OCI-LY7 (cell line): ENCODE measurements at regions not wholly inside any gene's neighbourhood (a gene's known extent, or its start where the extent isn't known, plus 50 kb on each side); places are given as distances from the start of the nearest gene placed in this dataset.

Experiments used
- EZH2phosphoT487 ChIP-seq: fragments of 200-600 bp; sonication (generic); IDR thresholded peaks from 2 replicates; pipeline ENCODE4 v1.6.1; 2018; ENCODE audit warnings: low read depth, borderline replicate concordance, mild to moderate bottlenecking, mixed run types, antibody characterized with exemption, low read length, moderate library complexity, mixed read lengths
- TF ChIP-seq, protein P1 (sequence below): fragments of 200-600 bp; sonication (generic); conservative IDR thresholded peaks from 2 replicates; pipeline ENCODE4 v1.5.1; 2014; ENCODE audit warnings: mild to moderate bottlenecking, antibody characterized with exemption, low read length, moderate library complexity, mixed read lengths

DNA sequence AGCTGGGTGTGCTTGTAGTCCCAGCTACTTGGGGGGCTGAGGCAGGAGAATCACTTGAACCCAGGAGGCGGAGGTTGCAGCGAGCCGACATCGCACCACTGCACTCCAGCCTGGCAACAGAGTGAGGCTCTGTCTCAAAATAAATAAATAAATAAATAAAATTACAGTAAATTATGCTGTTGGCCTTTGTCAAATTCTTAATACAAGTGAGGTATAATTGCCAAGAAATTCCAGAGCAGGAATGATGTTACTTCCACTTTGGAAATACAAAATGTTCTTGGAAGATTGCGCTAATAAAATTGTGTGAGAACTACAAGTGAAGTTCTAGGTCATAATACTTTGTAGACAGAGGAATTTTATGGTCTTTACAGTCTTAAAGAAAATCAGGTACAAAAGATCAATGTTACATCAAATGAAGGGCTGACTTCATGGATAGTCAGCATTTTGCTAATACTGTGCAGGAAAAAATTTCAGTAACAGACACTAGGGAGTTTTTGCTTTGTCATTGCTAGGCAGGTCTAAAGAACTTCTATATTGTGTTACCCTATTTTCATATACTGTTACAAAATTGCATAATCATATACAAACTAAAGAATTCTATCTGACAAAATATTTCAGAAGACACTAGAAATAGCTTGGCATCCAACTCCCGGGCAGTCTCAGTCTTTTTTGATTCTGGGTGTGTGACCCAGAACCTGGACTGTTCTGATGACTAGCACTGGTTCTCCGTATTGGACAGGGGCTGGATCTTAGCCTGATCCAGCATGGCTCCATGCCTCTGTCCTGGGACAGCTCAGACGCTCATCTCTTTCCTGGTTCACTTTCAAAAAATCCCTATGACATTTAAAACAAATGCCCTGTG, 76.0 kb upstream of the STK17B start:
- TF ChIP-seq, protein P1, sequence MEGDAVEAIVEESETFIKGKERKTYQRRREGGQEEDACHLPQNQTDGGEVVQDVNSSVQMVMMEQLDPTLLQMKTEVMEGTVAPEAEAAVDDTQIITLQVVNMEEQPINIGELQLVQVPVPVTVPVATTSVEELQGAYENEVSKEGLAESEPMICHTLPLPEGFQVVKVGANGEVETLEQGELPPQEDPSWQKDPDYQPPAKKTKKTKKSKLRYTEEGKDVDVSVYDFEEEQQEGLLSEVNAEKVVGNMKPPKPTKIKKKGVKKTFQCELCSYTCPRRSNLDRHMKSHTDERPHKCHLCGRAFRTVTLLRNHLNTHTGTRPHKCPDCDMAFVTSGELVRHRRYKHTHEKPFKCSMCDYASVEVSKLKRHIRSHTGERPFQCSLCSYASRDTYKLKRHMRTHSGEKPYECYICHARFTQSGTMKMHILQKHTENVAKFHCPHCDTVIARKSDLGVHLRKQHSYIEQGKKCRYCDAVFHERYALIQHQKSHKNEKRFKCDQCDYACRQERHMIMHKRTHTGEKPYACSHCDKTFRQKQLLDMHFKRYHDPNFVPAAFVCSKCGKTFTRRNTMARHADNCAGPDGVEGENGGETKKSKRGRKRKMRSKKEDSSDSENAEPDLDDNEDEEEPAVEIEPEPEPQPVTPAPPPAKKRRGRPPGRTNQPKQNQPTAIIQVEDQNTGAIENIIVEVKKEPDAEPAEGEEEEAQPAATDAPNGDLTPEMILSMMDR, result no peak
- no peak for TF ChIP-seq EZH2phosphoT487
